ENCODE measurements at regions not wholly inside any gene's neighbourhood (a gene's known extent, or its start where the extent isn't known, plus 50 kb on each side); places are given as distances from the start of the nearest gene placed in this dataset.

- TF ChIP-seq, protein P1, sequence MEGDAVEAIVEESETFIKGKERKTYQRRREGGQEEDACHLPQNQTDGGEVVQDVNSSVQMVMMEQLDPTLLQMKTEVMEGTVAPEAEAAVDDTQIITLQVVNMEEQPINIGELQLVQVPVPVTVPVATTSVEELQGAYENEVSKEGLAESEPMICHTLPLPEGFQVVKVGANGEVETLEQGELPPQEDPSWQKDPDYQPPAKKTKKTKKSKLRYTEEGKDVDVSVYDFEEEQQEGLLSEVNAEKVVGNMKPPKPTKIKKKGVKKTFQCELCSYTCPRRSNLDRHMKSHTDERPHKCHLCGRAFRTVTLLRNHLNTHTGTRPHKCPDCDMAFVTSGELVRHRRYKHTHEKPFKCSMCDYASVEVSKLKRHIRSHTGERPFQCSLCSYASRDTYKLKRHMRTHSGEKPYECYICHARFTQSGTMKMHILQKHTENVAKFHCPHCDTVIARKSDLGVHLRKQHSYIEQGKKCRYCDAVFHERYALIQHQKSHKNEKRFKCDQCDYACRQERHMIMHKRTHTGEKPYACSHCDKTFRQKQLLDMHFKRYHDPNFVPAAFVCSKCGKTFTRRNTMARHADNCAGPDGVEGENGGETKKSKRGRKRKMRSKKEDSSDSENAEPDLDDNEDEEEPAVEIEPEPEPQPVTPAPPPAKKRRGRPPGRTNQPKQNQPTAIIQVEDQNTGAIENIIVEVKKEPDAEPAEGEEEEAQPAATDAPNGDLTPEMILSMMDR (conservative IDR thresholded peaks at IDR 0.05; ENCODE audit: low read depth, low read length): no peak
- no peak for TF ChIP-seq EZH2 (IDR thresholded peaks at IDR 0.05; ENCODE audit: borderline replicate concordance, low read depth, low read length, poor library complexity, severe bottlenecking)
These were observed 61.2 kb upstream of the RNF217 start for GRCh38 chr6:124901084-124901483.
